Endothelial cell of umbilical vein (primary cell): ENCODE measurements at regions not wholly inside any gene's neighbourhood (a gene's known extent, or its start where the extent isn't known, plus 50 kb on each side); places are given as distances from the start of the nearest gene placed in this dataset.

Source experiments
- BruUV-seq: library from RNA; stranded (reverse); fragments of 400-500 nt; replicated peaks from 2 replicates; lab custom pipeline; 2021; lab: Mats Ljungman, UMichigan
- CTCF ChIA-PET: fragments of 300-600, 350-600 bp; sonication (Branson Sonifier 250); formaldehyde crosslinking; loops from one replicate; lab custom pipeline; 2021; ENCODE audit warnings: antibody characterized with exemption, inconsistent platforms; lab: Charles Lee
- POLR2A ChIA-PET: fragments of 300-600, 350-600 bp; sonication (Branson Sonifier 250); formaldehyde crosslinking; loops from one replicate; lab custom pipeline; 2021; ENCODE audit warnings: antibody characterized with exemption, inconsistent platforms; lab: Charles Lee
- DNase-seq: peaks from one replicate; pipeline ENCODE4 v3.0.0-alpha.2; 2011; ENCODE audit warnings: low read depth, low spot score
- FAIRE-seq: peaks from 2 replicates; lab custom pipeline; 2011; peaks lifted over from hg19 to GRCh38; lab: Jason Lieb, UNC
- H2AFZ ChIP-seq: 2 replicates; pipeline ENCODE4 v1.6.0; 2012; ENCODE audit warnings: low read depth, low read length, control low read depth, inconsistent platforms
- H3K27ac ChIP-seq: 2 replicates; pipeline ENCODE4 v1.5.1; 2011; ENCODE audit warnings: low read depth, mild to moderate bottlenecking, control low read depth, low read length, moderate library complexity; ENCODE audit not compliant: insufficient read depth
- H3K27me3 ChIP-seq, 2 experiments: 2 replicates each; pipeline versions ENCODE4 v1.6.0 to v1.6.1; 2011; ENCODE audit warnings: low read length in 2 of 2, mixed read lengths in 1 of 2; ENCODE audit not compliant: control insufficient read depth in 2 of 2, insufficient read depth in 2 of 2
- H3K36me3 ChIP-seq, 2 experiments: 2 replicates in 1 of 2; 3 replicates in 1 of 2; pipeline ENCODE4 v1.5.1; 2011; ENCODE audit warnings: low read length in 2 of 2, mild to moderate bottlenecking in 1 of 2, moderate library complexity in 1 of 2; ENCODE audit not compliant: control insufficient read depth in 2 of 2, insufficient read depth in 2 of 2; ENCODE audit errors: extremely low read depth in 1 of 2
- H3K4me1 ChIP-seq: 3 replicates; pipeline ENCODE4 v1.5.1; 2011; ENCODE audit warnings: mild to moderate bottlenecking, low read length; ENCODE audit not compliant: control insufficient read depth, insufficient read depth; ENCODE audit errors: extremely low read depth
- H3K4me2 ChIP-seq: 2 replicates; pipeline ENCODE4 v1.6.1; 2011; ENCODE audit warnings: low read length, control low read depth, mixed read lengths; ENCODE audit not compliant: insufficient read depth
- H3K4me3 ChIP-seq, 3 experiments: fragments of 200-600 bp in 1 of 3; sonication (generic), shearing (Covaris generic) in 1 of 3; replicated peaks in 1 of 3; 2 replicates each; pipeline ENCODE4 v1.5.1; 2011 to 2016; ENCODE audit warnings: control low read depth in 3 of 3, low read length in 3 of 3, mild to moderate bottlenecking in 2 of 3, inconsistent platforms in 1 of 3, low read depth in 1 of 3, moderate library complexity in 1 of 3; ENCODE audit not compliant: insufficient read depth in 1 of 3
- H3K79me2 ChIP-seq: 2 replicates; pipeline ENCODE4 v1.6.0; 2012; ENCODE audit warnings: low read length, inconsistent platforms; ENCODE audit not compliant: control insufficient read depth, insufficient read depth
- H3K9ac ChIP-seq: replicated peaks from 2 replicates; pipeline ENCODE3; 2011; ENCODE audit warnings: low read length, control low read depth; ENCODE audit not compliant: insufficient read depth; ENCODE audit errors: extremely low read depth
- H3K9me1 ChIP-seq: replicated peaks from 3 replicates; pipeline ENCODE4 v1.6.0; 2011; ENCODE audit warnings: mild to moderate bottlenecking, low read length; ENCODE audit not compliant: control insufficient read depth, insufficient read depth; ENCODE audit errors: extremely low read depth
- H3K9me3 ChIP-seq: replicated peaks from 2 replicates; pipeline ENCODE4 v1.5.1; 2012; ENCODE audit warnings: low read length, inconsistent platforms; ENCODE audit not compliant: control insufficient read depth, insufficient read depth
- H4K20me1 ChIP-seq: replicated peaks from 2 replicates; pipeline ENCODE3; 2011; ENCODE audit warnings: mild to moderate bottlenecking, low read length; ENCODE audit not compliant: control insufficient read depth, insufficient read depth; ENCODE audit errors: extremely low read depth
- CTCF ChIP-seq, 2 donors: IDR thresholded peaks; 1 replicate in 1 of 2; 2 replicates in 1 of 2; pipeline ENCODE4 v1.5.1; 2011; ENCODE audit warnings: low read length in 2 of 2, mild to moderate bottlenecking in 2 of 2, moderate library complexity in 2 of 2, control low read depth in 1 of 2, inconsistent platforms in 1 of 2, low read depth in 1 of 2; ENCODE audit not compliant: insufficient read depth in 1 of 2; ENCODE audit errors: extremely low read depth in 1 of 2
- EZH2 ChIP-seq: IDR thresholded peaks from 2 replicates; pipeline ENCODE4 v1.6.1; 2012; ENCODE audit warnings: borderline replicate concordance, low read depth, mild to moderate bottlenecking, moderate library complexity, low read length, inconsistent platforms; ENCODE audit not compliant: severe bottlenecking
- FOS ChIP-seq: IDR thresholded peaks from 2 replicates; pipeline ENCODE4 v1.6.1; 2011; ENCODE audit warnings: mild to moderate bottlenecking, low read length, moderate library complexity, borderline replicate concordance; ENCODE audit not compliant: insufficient read depth
- GATA2 ChIP-seq: IDR thresholded peaks from 2 replicates; pipeline ENCODE4 v1.7.0; 2011; ENCODE audit warnings: low read depth, mild to moderate bottlenecking, moderate library complexity, mixed read lengths, low read length; ENCODE audit not compliant: insufficient read length, insufficient read depth
- JUN ChIP-seq: IDR thresholded peaks from 2 replicates; pipeline ENCODE4 v1.6.1; 2011; ENCODE audit warnings: borderline replicate concordance, low read depth; ENCODE audit not compliant: insufficient read length, insufficient read depth
- MAX ChIP-seq: IDR thresholded peaks from 2 replicates; pipeline ENCODE4 v1.6.1; 2011; ENCODE audit not compliant: insufficient read depth, insufficient read length
- MYC ChIP-seq: IDR thresholded peaks from one replicate; pipeline ENCODE4 v1.6.1; 2011; ENCODE audit warnings: mild to moderate bottlenecking, low read depth, low read length
- POLR2A ChIP-seq: IDR thresholded peaks from 2 replicates; pipeline ENCODE4 v1.6.1; 2012; ENCODE audit warnings: low read depth, mild to moderate bottlenecking, control low read depth, low read length
- POLR2AphosphoS5 ChIP-seq: IDR thresholded peaks from 2 replicates; pipeline ENCODE4 v1.6.1; 2012; ENCODE audit warnings: low read depth, mild to moderate bottlenecking, control low read depth, low read length, moderate library complexity; ENCODE audit not compliant: insufficient read depth
- dilution Hi-C: fragments of 300-500 bp; cut with MboI; formaldehyde crosslinking; loops from one replicate; pipeline ENCODE4 v1.15.0; 2019; ENCODE audit warnings: low sequenced_read_pairs; ENCODE audit not compliant: extremely low pct_ligation_motif_present
- intact Hi-C: fragments of 100-400 bp; cut with micrococcal nuclease; formaldehyde crosslinking; loops from one replicate; pipeline ENCODE4 v1.10.0; 2022

- H3K4me1 ChIP-seq, result peaks cover 23% of the 10 kb centered on the region
- H3K4me3 ChIP-seq, result peak overlapping the region in 2 of 3 experiments; percentile 10 to 30
- H3K9me3 ChIP-seq, result no peaks in the 10 kb centered on the region
- H4K20me1 ChIP-seq, result no peaks in the 10 kb centered on the region
- H3K36me3 ChIP-seq, result no peaks in the 10 kb centered on the region
- H3K9me1 ChIP-seq, result no peaks in the 10 kb centered on the region
- peak overlapping the region; percentile 57 for H3K4me2 ChIP-seq
- POLR2A ChIA-PET, result interaction anchor here (0.6 to 1.0 kb wide), 2 partner anchors 54 to 676 kb away, joined by 4 to 5 read pairs; partner anchors contain the start of gene PLK2
- no TSS peak for BruUV-seq
- H3K27ac ChIP-seq, result no peak overlapping the region
- FAIRE-seq (no peak), DNase-seq (peak; percentile 39)
- intact Hi-C loops, result loop anchor here (5.0 to 10.0 kb wide), 2 partner anchors 341 to 534 kb away; no protein-coding TSS in a partner anchor
- H3K79me2 ChIP-seq, result no peaks in the 10 kb centered on the region
- dilution Hi-C loops, result loop anchor here (25.0 kb wide), 1 partner anchor 679 kb away; the partner anchor contains the start of gene PLK2
- no peak overlapping the region for H3K9ac ChIP-seq
- TF ChIP-seq POLR2AphosphoS5 (no peak), JUN (no peak), MAX (no peak), FOS (no peak), POLR2A (no peak), EZH2 (no peak), CTCF (IDR thresholded peaks at IDR 0.05; ENCODE audit: extremely low read depth in 1 of 2, insufficient read depth in 1 of 2, low read depth in 1 of 2, low read length in 2 of 2) (no peak), GATA2 (no peak), MYC (no peak)
- CTCF ChIA-PET, result interaction anchor here (0.5 to 2.4 kb wide), 6 partner anchors 25 to 679 kb away, joined by 3 to 10 read pairs (median 4); partner anchors contain the start of gene PLK2
- peak overlapping the region; percentile 62 for H2AFZ ChIP-seq
- H3K27me3 ChIP-seq, result no peaks in the 10 kb centered on the region
Measured at GRCh38 chr5:57783693-57784092, 301.1 kb upstream of the ACTBL2 start.
